Keratinocyte (primary cell): ENCODE measurements at regions not wholly inside any gene's neighbourhood (a gene's known extent, or its start where the extent isn't known, plus 50 kb on each side); places are given as distances from the start of the nearest gene placed in this dataset.

ENCODE experiments used
- EZH2 ChIP-seq: IDR thresholded peaks from one replicate; pipeline ENCODE4 v1.6.1; 2012; ENCODE audit warnings: inconsistent platforms, mild to moderate bottlenecking, low read length, moderate library complexity
- TF ChIP-seq, protein P1 (sequence below), 3 experiments: IDR thresholded peaks in 1 of 3; conservative IDR thresholded peaks in 1 of 3; optimal IDR thresholded peaks in 1 of 3; 2 replicates in 2 of 3; 3 replicates in 1 of 3; pipeline versions ENCODE3 to v1.5.1; 2011; ENCODE audit warnings: low read length in 3 of 3, mild to moderate bottlenecking in 3 of 3, moderate library complexity in 2 of 3, control low read depth in 1 of 3, inconsistent platforms in 1 of 3; ENCODE audit not compliant: insufficient read depth in 2 of 3; ENCODE audit errors: extremely low read depth in 1 of 3

GRCh38 chr3:124053871-124054270 is 61.9 kb upstream of the ROPN1 start:
- TF ChIP-seq, protein P1, sequence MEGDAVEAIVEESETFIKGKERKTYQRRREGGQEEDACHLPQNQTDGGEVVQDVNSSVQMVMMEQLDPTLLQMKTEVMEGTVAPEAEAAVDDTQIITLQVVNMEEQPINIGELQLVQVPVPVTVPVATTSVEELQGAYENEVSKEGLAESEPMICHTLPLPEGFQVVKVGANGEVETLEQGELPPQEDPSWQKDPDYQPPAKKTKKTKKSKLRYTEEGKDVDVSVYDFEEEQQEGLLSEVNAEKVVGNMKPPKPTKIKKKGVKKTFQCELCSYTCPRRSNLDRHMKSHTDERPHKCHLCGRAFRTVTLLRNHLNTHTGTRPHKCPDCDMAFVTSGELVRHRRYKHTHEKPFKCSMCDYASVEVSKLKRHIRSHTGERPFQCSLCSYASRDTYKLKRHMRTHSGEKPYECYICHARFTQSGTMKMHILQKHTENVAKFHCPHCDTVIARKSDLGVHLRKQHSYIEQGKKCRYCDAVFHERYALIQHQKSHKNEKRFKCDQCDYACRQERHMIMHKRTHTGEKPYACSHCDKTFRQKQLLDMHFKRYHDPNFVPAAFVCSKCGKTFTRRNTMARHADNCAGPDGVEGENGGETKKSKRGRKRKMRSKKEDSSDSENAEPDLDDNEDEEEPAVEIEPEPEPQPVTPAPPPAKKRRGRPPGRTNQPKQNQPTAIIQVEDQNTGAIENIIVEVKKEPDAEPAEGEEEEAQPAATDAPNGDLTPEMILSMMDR (optimal IDR thresholded peaks at IDR 0.05 in 1 of 3, IDR thresholded peaks at IDR 0.05 in 1 of 3, conservative IDR thresholded peaks at IDR 0.05 in 1 of 3; ENCODE audit: extremely low read depth in 1 of 3, insufficient read depth in 2 of 3, low read length in 3 of 3) = no peak
- no peak for TF ChIP-seq EZH2
